Keratinocyte (primary cell): ENCODE measurements at regions not wholly inside any gene's neighbourhood (a gene's known extent, or its start where the extent isn't known, plus 50 kb on each side); places are given as distances from the start of the nearest gene placed in this dataset.

ENCODE experiments used
- DNase-seq: peaks from one replicate; pipeline ENCODE4 v3.0.0-alpha.2; 2011; ENCODE audit warnings: low read depth, missing footprints, low spot score
- FAIRE-seq: peaks from 2 replicates; lab custom pipeline; 2011; peaks lifted over from hg19 to GRCh38; lab: Jason Lieb, UNC
- H2AFZ ChIP-seq: 2 replicates; pipeline ENCODE4 v1.6.0; 2012; ENCODE audit warnings: low read length, control low read depth, inconsistent platforms; ENCODE audit not compliant: control insufficient read depth
- H3K27ac ChIP-seq: 2 replicates; pipeline ENCODE4 v1.5.1; 2011; ENCODE audit warnings: low read length; ENCODE audit not compliant: control insufficient read depth, insufficient read depth
- H3K27me3 ChIP-seq: 3 replicates; pipeline ENCODE4 v1.6.0; 2011; ENCODE audit warnings: low read length; ENCODE audit not compliant: control insufficient read depth, insufficient read depth; ENCODE audit errors: extremely low read depth
- H3K36me3 ChIP-seq, 2 experiments: 2 replicates in 1 of 2; 3 replicates in 1 of 2; pipeline ENCODE4 v1.5.1; 2011; ENCODE audit warnings: low read length in 2 of 2, mild to moderate bottlenecking in 1 of 2; ENCODE audit not compliant: control insufficient read depth in 2 of 2, insufficient read depth in 2 of 2; ENCODE audit errors: extremely low read depth in 1 of 2
- H3K4me1 ChIP-seq: 3 replicates; pipeline ENCODE4 v1.5.1; 2011; ENCODE audit warnings: low read length; ENCODE audit not compliant: control insufficient read depth, insufficient read depth; ENCODE audit errors: extremely low read depth
- H3K4me2 ChIP-seq: 3 replicates; pipeline ENCODE4 v1.6.0; 2011; ENCODE audit warnings: low read depth, low read length; ENCODE audit not compliant: control insufficient read depth, insufficient read depth; ENCODE audit errors: extremely low read depth
- H3K4me3 ChIP-seq, 3 experiments: fragments of 200-600 bp in 1 of 3; sonication (generic) in 1 of 3; 2 replicates in 2 of 3; 3 replicates in 1 of 3; pipeline ENCODE4 v1.5.1; 2011 to 2016; ENCODE audit warnings: low read length in 3 of 3, mild to moderate bottlenecking in 3 of 3, control low read depth in 2 of 3, inconsistent platforms in 1 of 3, low read depth in 1 of 3, mixed read lengths in 1 of 3, mixed run types in 1 of 3, moderate library complexity in 1 of 3; ENCODE audit not compliant: control insufficient read depth in 2 of 3, insufficient read depth in 2 of 3; ENCODE audit errors: extremely low read depth in 1 of 3
- H3K79me2 ChIP-seq: 2 replicates; pipeline ENCODE4 v1.6.0; 2012; ENCODE audit warnings: low read length; ENCODE audit not compliant: control insufficient read depth, insufficient read depth
- H3K9ac ChIP-seq: 3 replicates; pipeline ENCODE4 v1.6.0; 2011; ENCODE audit warnings: low read length; ENCODE audit not compliant: control insufficient read depth, insufficient read depth; ENCODE audit errors: extremely low read depth
- H3K9me1 ChIP-seq: 3 replicates; pipeline ENCODE4 v1.6.0; 2011; ENCODE audit warnings: low read length; ENCODE audit not compliant: control insufficient read depth, insufficient read depth; ENCODE audit errors: extremely low read depth
- H3K9me3 ChIP-seq: 2 replicates; pipeline ENCODE4 v1.5.1; 2012; ENCODE audit warnings: low read depth, low read length; ENCODE audit not compliant: control insufficient read depth
- H4K20me1 ChIP-seq: 3 replicates; pipeline ENCODE4 v1.6.0; 2011; ENCODE audit warnings: low read length; ENCODE audit not compliant: control insufficient read depth, insufficient read depth; ENCODE audit errors: extremely low read depth
- EZH2 ChIP-seq: IDR thresholded peaks from one replicate; pipeline ENCODE4 v1.6.1; 2012; ENCODE audit warnings: inconsistent platforms, mild to moderate bottlenecking, low read length, moderate library complexity
- dilution Hi-C: fragments of 300-500 bp; cut with MboI; formaldehyde crosslinking; loops from one replicate; pipeline ENCODE4 v1.7.0; 2020; ENCODE audit warnings: low sequenced_read_pairs; ENCODE audit not compliant: extremely low pct_ligation_motif_present
- TF ChIP-seq, protein P1 (sequence below), 3 experiments: IDR thresholded peaks in 1 of 3; conservative IDR thresholded peaks in 1 of 3; optimal IDR thresholded peaks in 1 of 3; 2 replicates in 2 of 3; 3 replicates in 1 of 3; pipeline versions ENCODE3 to v1.5.1; 2011; ENCODE audit warnings: low read length in 3 of 3, mild to moderate bottlenecking in 3 of 3, moderate library complexity in 2 of 3, control low read depth in 1 of 3, inconsistent platforms in 1 of 3; ENCODE audit not compliant: insufficient read depth in 2 of 3; ENCODE audit errors: extremely low read depth in 1 of 3

DNA sequence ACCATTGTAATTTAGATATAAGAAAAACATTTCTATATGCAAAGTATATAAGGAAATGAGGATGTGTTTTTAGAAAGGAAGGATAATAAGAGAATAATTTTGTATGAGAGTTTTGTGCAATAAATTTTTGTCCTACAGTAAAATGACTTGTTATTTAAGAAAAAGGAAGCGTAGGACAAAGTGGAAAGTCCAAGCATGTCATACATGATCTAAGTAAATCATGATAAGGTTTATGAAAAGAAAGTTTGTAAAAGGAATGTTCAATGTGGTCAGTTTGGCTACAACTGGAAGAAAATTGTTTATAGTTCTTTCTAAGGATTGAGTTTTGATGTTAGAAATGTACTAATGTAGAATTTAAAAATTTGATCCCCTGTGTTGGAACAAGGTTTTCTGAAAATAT lies 222.3 kb downstream of the KATNAL1 start:
- Histone ChIP-seq H3K36me3 (no peaks in the 10 kb centered on the region), H3K27me3 (no peaks in the 10 kb centered on the region), H3K9ac (no peak overlapping the region), H3K27ac (no peak overlapping the region), H2AFZ (no peak overlapping the region), H3K9me1 (no peaks in the 10 kb centered on the region), H3K79me2 (no peaks in the 10 kb centered on the region), H3K4me3 (no peak overlapping the region), H3K4me1 (no peaks in the 10 kb centered on the region), H3K9me3 (no peaks in the 10 kb centered on the region), H4K20me1 (no peaks in the 10 kb centered on the region), H3K4me2 (no peak overlapping the region)
- FAIRE-seq (no peak), DNase-seq (no peak)
- dilution Hi-C loops: no loop called here
- no peak for TF ChIP-seq EZH2
- TF ChIP-seq, protein P1, sequence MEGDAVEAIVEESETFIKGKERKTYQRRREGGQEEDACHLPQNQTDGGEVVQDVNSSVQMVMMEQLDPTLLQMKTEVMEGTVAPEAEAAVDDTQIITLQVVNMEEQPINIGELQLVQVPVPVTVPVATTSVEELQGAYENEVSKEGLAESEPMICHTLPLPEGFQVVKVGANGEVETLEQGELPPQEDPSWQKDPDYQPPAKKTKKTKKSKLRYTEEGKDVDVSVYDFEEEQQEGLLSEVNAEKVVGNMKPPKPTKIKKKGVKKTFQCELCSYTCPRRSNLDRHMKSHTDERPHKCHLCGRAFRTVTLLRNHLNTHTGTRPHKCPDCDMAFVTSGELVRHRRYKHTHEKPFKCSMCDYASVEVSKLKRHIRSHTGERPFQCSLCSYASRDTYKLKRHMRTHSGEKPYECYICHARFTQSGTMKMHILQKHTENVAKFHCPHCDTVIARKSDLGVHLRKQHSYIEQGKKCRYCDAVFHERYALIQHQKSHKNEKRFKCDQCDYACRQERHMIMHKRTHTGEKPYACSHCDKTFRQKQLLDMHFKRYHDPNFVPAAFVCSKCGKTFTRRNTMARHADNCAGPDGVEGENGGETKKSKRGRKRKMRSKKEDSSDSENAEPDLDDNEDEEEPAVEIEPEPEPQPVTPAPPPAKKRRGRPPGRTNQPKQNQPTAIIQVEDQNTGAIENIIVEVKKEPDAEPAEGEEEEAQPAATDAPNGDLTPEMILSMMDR (optimal IDR thresholded peaks at IDR 0.05 in 1 of 3, IDR thresholded peaks at IDR 0.05 in 1 of 3, conservative IDR thresholded peaks at IDR 0.05 in 1 of 3; ENCODE audit: extremely low read depth in 1 of 3, insufficient read depth in 2 of 3, low read length in 3 of 3): no peak

DNA sequence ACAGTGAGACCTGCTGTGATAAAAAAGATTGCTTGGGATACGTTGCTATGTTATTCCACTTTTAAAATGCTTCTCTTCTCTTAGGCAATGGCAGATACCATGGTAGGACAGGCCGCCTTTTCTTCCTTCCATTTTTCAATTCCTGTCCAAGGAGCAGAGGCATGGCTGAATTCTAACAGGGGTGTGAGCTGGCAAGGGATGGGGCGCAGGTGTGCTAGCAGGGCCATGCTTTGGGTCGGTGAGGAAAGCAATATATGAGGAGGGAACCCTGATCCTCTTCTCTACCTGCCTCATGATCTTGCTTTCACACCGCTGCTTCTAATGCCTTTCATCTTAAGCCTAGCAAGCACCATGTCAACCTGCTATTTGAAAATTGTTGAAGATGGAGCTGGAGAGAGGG lies 225.0 kb downstream of the KATNAL1 start:
- H3K9me1 ChIP-seq: no peaks in the 10 kb centered on the region
- no peaks in the 10 kb centered on the region for H3K79me2 ChIP-seq
- DNase-seq: no peak

More for the DNA sequence above, 225.0 kb downstream of the KATNAL1 start:
- dilution Hi-C loops: no loop called here
- H2AFZ ChIP-seq: no peak overlapping the region
- TF ChIP-seq EZH2: no peak
- TF ChIP-seq, protein P1 (optimal IDR thresholded peaks at IDR 0.05 in 1 of 3, IDR thresholded peaks at IDR 0.05 in 1 of 3, conservative IDR thresholded peaks at IDR 0.05 in 1 of 3; ENCODE audit: extremely low read depth in 1 of 3, insufficient read depth in 2 of 3, low read length in 3 of 3): no peak
- no peaks in the 10 kb centered on the region for H4K20me1 ChIP-seq
- H3K36me3 ChIP-seq: no peaks in the 10 kb centered on the region
- no peak overlapping the region for H3K27ac ChIP-seq
- no peak overlapping the region for H3K4me3 ChIP-seq
- H3K27me3 ChIP-seq: no peaks in the 10 kb centered on the region
- H3K9me3 ChIP-seq: no peaks in the 10 kb centered on the region
- H3K4me1 ChIP-seq: no peaks in the 10 kb centered on the region
- no peak for FAIRE-seq
- H3K9ac ChIP-seq: no peak overlapping the region
- H3K4me2 ChIP-seq: no peak overlapping the region
